Aorta (tissue), 5 donors: ENCODE measurements at regions not wholly inside any gene's neighbourhood (a gene's known extent, or its start where the extent isn't known, plus 50 kb on each side); places are given as distances from the start of the nearest gene placed in this dataset.
"Not testable (repeated sequence)": the region's sequence is repeated elsewhere in the genome, so short reads cannot be mapped to it uniquely, and the experiment has no call there.

Experiments
- ATAC-seq: fragments of 200-7000 bp; cut with Tn5 transposase; one replicate; pipeline ENCODE4 v1.9.1; 2022; ENCODE audit warnings: moderate library complexity; ENCODE audit not compliant: low FRiP score
- DNase-seq, 2 donors: peaks; one replicate each; pipeline ENCODE4 v3.0.0-alpha.2; 2020
- H3K27ac ChIP-seq, 2 donors: one replicate each; pipeline ENCODE4 v1.5.1; 2013; ENCODE audit warnings: low read length in 2 of 2, mild to moderate bottlenecking in 2 of 2, moderate library complexity in 2 of 2, control low read depth in 1 of 2, inconsistent platforms in 1 of 2, low read depth in 1 of 2
- H3K27me3 ChIP-seq, 2 donors: one replicate each; pipeline ENCODE4 v1.6.1; 2013; ENCODE audit warnings: control low read depth in 1 of 2, low read length in 1 of 2, mild to moderate bottlenecking in 1 of 2, moderate library complexity in 1 of 2; ENCODE audit not compliant: insufficient read depth in 2 of 2, control insufficient read depth in 1 of 2
- H3K36me3 ChIP-seq, 2 donors: one replicate each; pipeline ENCODE4 v1.6.1; 2013; ENCODE audit warnings: control low read depth in 1 of 2, low read length in 1 of 2, mild to moderate bottlenecking in 1 of 2; ENCODE audit not compliant: insufficient read depth in 2 of 2, control insufficient read depth in 1 of 2
- H3K4me1 ChIP-seq, 2 donors: one replicate each; pipeline ENCODE4 v1.6.1; 2013; ENCODE audit warnings: low read length in 2 of 2, control low read depth in 1 of 2, mild to moderate bottlenecking in 1 of 2, moderate library complexity in 1 of 2; ENCODE audit not compliant: insufficient read depth in 2 of 2, control insufficient read depth in 1 of 2
- H3K4me3 ChIP-seq, 2 donors: one replicate each; pipeline ENCODE4 v1.5.1; 2013; ENCODE audit warnings: low read length in 2 of 2, control low read depth in 1 of 2, mild to moderate bottlenecking in 1 of 2
- H3K9me3 ChIP-seq: one replicate; pipeline ENCODE4 v1.6.1; 2013; ENCODE audit warnings: mild to moderate bottlenecking, low read length; ENCODE audit not compliant: control insufficient read depth
- WGBS, 2 donors: extraction: QIAGEN DNeasy Blood & Tissue Kit; methylation state at CpG; one replicate each; pipeline ENCODE4 v1.1.7; 2013; 5-methylcytosine and 5-hydroxymethylcytosine counted together
- intact Hi-C, 2 donors: fragments of 100-400 bp; cut with DNase I; formaldehyde crosslinking; loops; one replicate each; pipeline versions ENCODE4 v1.14.2 to v1.15.0; 2022
- donor health status: healthy with polysubstance abuse.
- donor health status: Bipolar disorder and iron deficiency.
- donor health status: DM: no; HTN: no; CAD: no.
- donor health status: DM: no; HTN: no; CAD: no.
- donor health status: DM: yes; HTN: yes; CAD: no.

DNA sequence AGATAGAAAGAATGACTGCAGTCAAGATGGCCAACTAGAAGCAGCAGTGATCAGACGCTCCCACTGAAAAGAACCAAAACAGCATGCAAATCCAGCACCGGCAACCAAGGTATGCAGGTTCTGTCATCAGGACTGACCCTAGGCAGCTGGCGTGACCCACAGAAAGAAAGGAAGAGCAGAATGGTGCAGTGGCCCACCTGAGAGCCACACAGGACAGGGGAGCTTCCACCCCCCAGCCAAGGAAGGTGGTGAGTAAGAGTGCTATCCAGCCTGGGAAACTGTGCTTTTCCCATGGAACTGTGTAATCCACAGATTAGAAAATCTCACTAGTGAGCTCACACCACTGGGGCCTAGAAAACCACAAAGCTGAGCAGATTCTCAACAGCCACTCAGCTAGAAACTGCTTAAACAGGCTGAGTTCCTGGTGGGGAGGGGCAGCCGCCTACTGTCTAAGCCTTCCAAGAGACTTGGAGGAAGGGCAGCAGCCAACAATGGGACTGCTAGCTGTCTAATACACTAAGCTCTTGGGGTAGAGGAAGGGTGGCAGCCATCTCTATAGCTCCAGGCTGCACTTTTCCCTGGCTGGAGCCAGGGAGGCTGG lies 127.9 kb downstream of the EVA1A start:
- WGBS, 2 donors, result 80 to 85% methylated on average over 4 of the region's 4 CpGs
- ATAC-seq (no peak), DNase-seq (no peak)
- Histone ChIP-seq H3K4me3 (no peak overlapping the region), H3K27me3 (no peaks in the 10 kb centered on the region), H3K4me1 (no peaks in the 10 kb centered on the region), H3K9me3 (peaks cover 1% of the 10 kb centered on the region), H3K36me3 (no peaks in the 10 kb centered on the region), H3K27ac (no peak overlapping the region)
- intact Hi-C loops, result no loop called here

- Histone ChIP-seq H3K4me3 (no peak overlapping the region), H3K4me1 (no peaks in the 10 kb centered on the region), H3K27me3 (no peaks in the 10 kb centered on the region), H3K27ac (no peak overlapping the region), H3K9me3 (peaks cover 1% of the 10 kb centered on the region), H3K36me3 (no peaks in the 10 kb centered on the region)
- WGBS, 2 donors, result 71 to 81% methylated on average over 1 of the region's 1 CpG
- ATAC-seq (no peak), DNase-seq (no peak)
- intact Hi-C loops, result no loop called here
Observed at GRCh38 chr2:75431763-75432162, 129.0 kb downstream of the EVA1A start.

GRCh38 chr2:75431276-75431675 lies 129.5 kb downstream of the EVA1A start:
- no peaks in the 10 kb centered on the region for H3K9me3 ChIP-seq
- H3K4me3 ChIP-seq, result no peak overlapping the region
- no peak for ATAC-seq
- no peaks in the 10 kb centered on the region for H3K4me1 ChIP-seq
- H3K27me3 ChIP-seq, result no peaks in the 10 kb centered on the region
- H3K27ac ChIP-seq, result no peak overlapping the region
- WGBS, 2 donors, result 74 to 79% methylated on average over 1 of the region's 1 CpG
- intact Hi-C loops, result no loop called here
- no peak for DNase-seq
- no peaks in the 10 kb centered on the region for H3K36me3 ChIP-seq

- H3K4me3 ChIP-seq, DNase-seq, intact Hi-C loops, H3K4me1 ChIP-seq, ATAC-seq, H3K36me3 ChIP-seq, H3K27ac ChIP-seq, H3K27me3 ChIP-seq, H3K9me3 ChIP-seq: not testable (repeated sequence)
- 76 to 78% methylated on average over 4 of the region's 4 CpGs for WGBS, 2 donors
Observed at GRCh38 chr2:75430449-75430848, 130.3 kb downstream of the EVA1A start.

- no peaks in the 10 kb centered on the region for H3K36me3 ChIP-seq
- no peak overlapping the region for H3K27ac ChIP-seq
- 21 to 27% methylated on average over 7 of the region's 7 CpGs for WGBS, 2 donors
- DNase-seq, result no peak
- no peaks in the 10 kb centered on the region for H3K4me1 ChIP-seq
- intact Hi-C loops, result no loop called here
- no peaks in the 10 kb centered on the region for H3K9me3 ChIP-seq
- H3K27me3 ChIP-seq, result no peaks in the 10 kb centered on the region
- ATAC-seq, result no peak
- no peak overlapping the region for H3K4me3 ChIP-seq
Observed at GRCh38 chr2:75428646-75429443, 131.9 kb downstream of the EVA1A start.

DNA sequence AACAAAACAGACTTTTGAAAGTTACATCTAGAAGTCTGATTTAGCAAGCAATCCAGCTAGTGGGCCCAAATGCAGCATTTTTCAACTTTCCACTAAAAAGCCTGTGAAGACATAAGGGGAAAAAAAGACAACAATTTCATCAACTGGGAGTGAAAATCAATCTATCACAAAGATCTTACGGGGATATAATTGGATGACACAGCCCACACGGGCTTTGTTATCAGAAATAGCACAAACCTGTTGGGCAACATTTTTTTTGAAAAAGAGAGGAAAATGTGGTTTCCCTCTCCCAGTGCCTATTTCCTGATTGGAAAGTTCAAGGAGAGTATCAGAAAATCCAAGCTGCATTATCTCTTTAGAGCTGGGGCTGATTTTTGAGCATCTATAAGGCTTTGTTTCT lies 132.7 kb downstream of the EVA1A start:
- H3K4me1 ChIP-seq, result no peaks in the 10 kb centered on the region
- WGBS, 2 donors, result 68 to 73% methylated on average over 2 of the region's 2 CpGs

DNA sequence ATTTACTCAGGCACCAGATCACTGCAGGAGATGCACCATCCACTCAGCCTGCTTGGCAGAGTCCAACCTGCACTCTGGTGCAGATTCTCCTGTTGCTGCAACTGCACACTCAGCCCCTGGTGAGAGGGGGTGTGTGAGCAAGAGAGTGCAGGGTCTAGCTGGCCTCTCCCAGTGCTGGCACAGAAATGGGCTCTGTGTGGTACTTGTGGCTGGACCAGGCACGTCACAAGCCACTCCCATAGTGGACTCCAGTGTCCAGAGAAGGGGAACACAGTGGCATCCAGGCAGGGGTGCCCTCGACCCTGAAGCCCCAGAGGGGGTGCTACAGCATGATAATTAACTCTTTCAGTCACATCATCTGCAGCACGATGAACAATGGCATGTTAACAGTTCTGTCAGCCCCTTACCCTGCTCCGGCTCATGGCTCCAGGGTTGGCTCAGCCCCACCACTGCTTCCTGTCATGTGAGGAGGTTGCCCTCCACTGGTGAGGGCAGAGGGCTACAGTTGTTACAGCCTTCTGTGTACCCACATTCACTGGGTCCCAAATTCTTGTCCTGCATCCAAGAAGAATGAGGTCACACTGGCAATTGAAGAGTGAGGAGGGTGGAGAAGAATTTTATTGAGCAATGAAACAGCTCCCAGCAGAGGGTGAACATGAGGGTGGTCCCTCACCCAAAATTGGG lies 135.7 kb downstream of the EVA1A start:
- Histone ChIP-seq H3K27ac (no peak overlapping the region), H3K27me3 (no peaks in the 10 kb centered on the region), H3K4me3 (no peak overlapping the region), H3K4me1 (no peaks in the 10 kb centered on the region), H3K9me3 (no peaks in the 10 kb centered on the region), H3K36me3 (no peaks in the 10 kb centered on the region)
- 65 to 66% methylated on average over 4 of the region's 4 CpGs for WGBS, 2 donors
- intact Hi-C loops, result no loop called here
- no peak for DNase-seq
- ATAC-seq, result no peak

More for the DNA sequence above, 132.7 kb downstream of the EVA1A start:
- Histone ChIP-seq H3K27ac (no peak overlapping the region), H3K36me3 (no peaks in the 10 kb centered on the region), H3K27me3 (no peaks in the 10 kb centered on the region), H3K9me3 (no peaks in the 10 kb centered on the region), H3K4me3 (no peak overlapping the region)
- intact Hi-C loops, result no loop called here
- ATAC-seq (no peak), DNase-seq (no peak)

GRCh38 chr2:75421986-75422385 lies 138.8 kb downstream of the EVA1A start:
- intact Hi-C loops, result no loop called here
- 84 to 93% methylated on average over 1 of the region's 1 CpG for WGBS, 2 donors
- ATAC-seq (no peak), DNase-seq (no peak)
- H3K4me3 ChIP-seq, result no peak overlapping the region
- H3K9me3 ChIP-seq, result no peaks in the 10 kb centered on the region
- H3K27me3 ChIP-seq, result no peaks in the 10 kb centered on the region
- no peak overlapping the region for H3K27ac ChIP-seq
- no peaks in the 10 kb centered on the region for H3K4me1 ChIP-seq
- no peaks in the 10 kb centered on the region for H3K36me3 ChIP-seq
